IMR-90 (cell line): ENCODE measurements at regions not wholly inside any gene's neighbourhood (a gene's known extent, or its start where the extent isn't known, plus 50 kb on each side); places are given as distances from the start of the nearest gene placed in this dataset.

Experiments used
- ATAC-seq: fragments of 200-7000 bp; cut with Tn5 transposase; 2 replicates; pipeline ENCODE4 v1.9.1; 2020; ENCODE audit warnings: low read depth, mild to moderate bottlenecking, moderate library complexity
- BruUV-seq: library from RNA; stranded (reverse); fragments of 400-500 nt; replicated peaks from 2 replicates; lab custom pipeline; 2021; lab: Mats Ljungman, UMichigan
- CTCF ChIA-PET: fragments of 300-600 bp; formaldehyde crosslinking; extraction: SDS; loops from one replicate; lab custom pipeline; 2021; ENCODE audit warnings: antibody characterized with exemption; lab: Yijun Ruan, JAX
- POLR2A ChIA-PET: fragments of 300-600 bp; sonication (Branson Sonifier 250); formaldehyde crosslinking; loops from one replicate; lab custom pipeline; 2022; ENCODE audit warnings: antibody characterized with exemption; ENCODE audit not compliant: unreplicated experiment; lab: Charles Lee
- DNase-seq: peaks from one replicate; pipeline ENCODE4 v3.0.0; 2013
- H2AFZ ChIP-seq: replicated peaks from 2 replicates; pipeline ENCODE3; 2013; ENCODE audit warnings: low read length, mild to moderate bottlenecking; ENCODE audit not compliant: poor library complexity
- H2AK5ac ChIP-seq: 2 replicates; pipeline ENCODE4 v1.6.1; 2013; ENCODE audit warnings: low read depth, low read length, inconsistent platforms
- H2AK9ac ChIP-seq: replicated peaks from 2 replicates; pipeline ENCODE3; 2013; ENCODE audit warnings: mild to moderate bottlenecking, low read depth, low read length, moderate library complexity; ENCODE audit not compliant: poor library complexity
- H2BK120ac ChIP-seq: 2 replicates; pipeline ENCODE4 v1.6.1; 2013; ENCODE audit warnings: low read depth, low read length, inconsistent platforms
- H2BK15ac ChIP-seq: 3 replicates; pipeline ENCODE4 v1.6.1; 2013; ENCODE audit warnings: low read depth, low read length, inconsistent platforms
- H2BK20ac ChIP-seq: 2 replicates; pipeline ENCODE4 v1.6.1; 2013; ENCODE audit warnings: low read depth, mild to moderate bottlenecking, inconsistent platforms, low read length, moderate library complexity
- H2BK5ac ChIP-seq: 2 replicates; pipeline ENCODE4 v1.6.1; 2013; ENCODE audit warnings: mild to moderate bottlenecking, low read depth, low read length, inconsistent platforms; ENCODE audit not compliant: poor library complexity, severe bottlenecking
- H3K14ac ChIP-seq: replicated peaks from 2 replicates; pipeline ENCODE4 v1.6.1; 2013; ENCODE audit warnings: low read depth, low read length, inconsistent platforms
- H3K18ac ChIP-seq: 2 replicates; pipeline ENCODE4 v1.6.1; 2013; ENCODE audit warnings: low read depth, low read length, control low read depth
- H3K23ac ChIP-seq: 2 replicates; pipeline ENCODE4 v1.6.1; 2013; ENCODE audit warnings: low read depth, low read length, inconsistent platforms
- H3K27ac ChIP-seq: 2 replicates; pipeline ENCODE4 v1.5.1; 2013; ENCODE audit warnings: mild to moderate bottlenecking, control low read depth, low read length; ENCODE audit not compliant: insufficient read depth
- H3K27me3 ChIP-seq: 2 replicates; pipeline ENCODE4 v1.6.1; 2013; ENCODE audit warnings: low read length; ENCODE audit not compliant: control insufficient read depth, insufficient read depth
- H3K36me3 ChIP-seq: 2 replicates; pipeline ENCODE4 v1.6.1; 2013; ENCODE audit warnings: low read length, mixed read lengths; ENCODE audit not compliant: control insufficient read depth, insufficient read depth
- H3K4ac ChIP-seq: 2 replicates; pipeline ENCODE4 v1.6.1; 2013; ENCODE audit warnings: low read depth, low read length, inconsistent platforms
- H3K4me1 ChIP-seq: 2 replicates; pipeline ENCODE4 v1.6.1; 2013; ENCODE audit warnings: low read length, mixed read lengths; ENCODE audit not compliant: control insufficient read depth, insufficient read depth
- H3K4me2 ChIP-seq: 2 replicates; pipeline ENCODE4 v1.6.1; 2013; ENCODE audit warnings: low read depth, mild to moderate bottlenecking, control low read depth, low read length, moderate library complexity
- H3K4me3 ChIP-seq: 2 replicates; pipeline ENCODE4 v1.5.1; 2013; ENCODE audit warnings: low read depth, mild to moderate bottlenecking, control low read depth, low read length, moderate library complexity; ENCODE audit not compliant: insufficient read depth
- H3K56ac ChIP-seq: 2 replicates; pipeline ENCODE4 v1.6.1; 2013; ENCODE audit warnings: low read length, inconsistent platforms; ENCODE audit not compliant: insufficient read depth; ENCODE audit errors: extremely low read depth
- H3K79me1 ChIP-seq, 2 experiments: 2 replicates each; pipeline ENCODE4 v1.6.1; 2013; ENCODE audit warnings: low read length in 2 of 2, inconsistent platforms in 1 of 2, low read depth in 1 of 2
- H3K9ac ChIP-seq: 2 replicates; pipeline ENCODE4 v1.6.1; 2013; ENCODE audit warnings: low read depth, low read length, control low read depth
- H3K9me1 ChIP-seq: 2 replicates; pipeline ENCODE4 v1.6.1; 2013; ENCODE audit warnings: low read length, inconsistent platforms; ENCODE audit not compliant: insufficient read depth
- H3K9me3 ChIP-seq: 2 replicates; pipeline ENCODE4 v1.6.1; 2013; ENCODE audit warnings: low read length; ENCODE audit not compliant: control insufficient read depth, insufficient read depth
- H4K20me1 ChIP-seq: 2 replicates; pipeline ENCODE4 v1.6.1; 2013; ENCODE audit warnings: low read length, inconsistent platforms; ENCODE audit not compliant: insufficient read depth
- H4K5ac ChIP-seq: 2 replicates; pipeline ENCODE4 v1.6.1; 2013; ENCODE audit warnings: mild to moderate bottlenecking, low read depth, low read length, control low read depth
- H4K8ac ChIP-seq, 2 experiments: 2 replicates each; pipeline ENCODE4 v1.6.1; 2013; ENCODE audit warnings: low read depth in 2 of 2, low read length in 2 of 2, control low read depth in 1 of 2, inconsistent platforms in 1 of 2
- H4K91ac ChIP-seq: 2 replicates; pipeline ENCODE4 v1.6.1; 2013; ENCODE audit warnings: low read depth, low read length, inconsistent platforms; ENCODE audit not compliant: insufficient read depth
- CEBPB ChIP-seq: IDR thresholded peaks from 2 replicates; pipeline ENCODE4 v1.6.1; 2012; ENCODE audit warnings: low read depth, low read length, improper control_type of control experiment
- CHD1 ChIP-seq: IDR thresholded peaks from 2 replicates; pipeline ENCODE4 v1.6.1; 2012; ENCODE audit warnings: low read depth, low read length, improper control_type of control experiment
- FOS ChIP-seq: fragments of 150-350 bp; IDR thresholded peaks from 2 replicates; pipeline ENCODE4 v1.6.1; 2016; ENCODE audit warnings: low read depth, low read length
- RAD21 ChIP-seq: IDR thresholded peaks from 2 replicates; pipeline ENCODE4 v1.6.1; 2012; ENCODE audit warnings: low read length, improper control_type of control experiment
- SMC3 ChIP-seq: fragments of 150-350 bp; IDR thresholded peaks from 2 replicates; pipeline ENCODE4 v1.6.1; 2016; ENCODE audit warnings: low read depth, mild to moderate bottlenecking, antibody characterized with exemption, low read length, moderate library complexity
- WGBS, 2 experiments: methylation state at CpG; one replicate each; pipeline versions ENCODE4 v1.1.5 to v1.1.7; 2013; ENCODE audit warnings: missing lambda C conversion rate in 2 of 2; ENCODE audit not compliant: insufficient read length in 1 of 2; ENCODE audit errors: extremely low coverage in 2 of 2; 5-methylcytosine and 5-hydroxymethylcytosine counted together
- dilution Hi-C: fragments of 300-500 bp; cut with HindIII; formaldehyde crosslinking; loops from one replicate; pipeline ENCODE4 v1.14.3; 2018; ENCODE audit warnings: low sequenced_read_pairs; ENCODE audit not compliant: unreplicated experiment
- in situ Hi-C: fragments of 300-500 bp; cut with MboI; formaldehyde crosslinking; loops from 3 replicates; pipeline ENCODE4 v1.14.3; 2019; ENCODE audit warnings: low sequenced_read_pairs, inconsistent platforms, mixed read lengths
- intact Hi-C: fragments of 100-400 bp; cut with micrococcal nuclease; formaldehyde crosslinking; loops from 2 replicates; pipeline ENCODE4 v1.10.0; 2022
- TF ChIP-seq, protein P1 (sequence below): fragments of 150-350 bp; IDR thresholded peaks from 2 replicates; pipeline ENCODE4 v1.6.1; 2017; ENCODE audit warnings: mild to moderate bottlenecking, antibody characterized with exemption, low read length, low read depth
- TF ChIP-seq, protein P2 (sequence below): fragments of 150-350 bp; IDR thresholded peaks from 2 replicates; pipeline ENCODE4 v1.6.1; 2016; ENCODE audit warnings: low read depth, mild to moderate bottlenecking, low read length, moderate library complexity, borderline replicate concordance

DNA sequence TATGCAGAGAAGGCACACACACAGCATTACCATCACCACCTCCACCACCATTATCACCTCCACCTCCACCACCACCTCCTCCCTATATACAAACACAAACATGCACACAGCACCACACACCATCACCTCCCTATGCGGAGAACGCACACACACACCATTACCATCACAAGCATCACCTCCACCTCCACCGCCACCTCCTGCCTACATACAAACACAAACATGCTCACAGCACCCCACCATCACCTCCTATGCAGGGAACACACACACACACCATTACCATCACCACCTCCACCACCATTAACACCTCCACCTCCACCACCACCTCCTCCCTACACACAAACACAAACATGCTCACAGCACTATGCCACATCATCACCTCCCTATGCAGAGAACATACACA is 236.5 kb upstream of the AFDN start:
- no peak for TF ChIP-seq RAD21
- no peak for TF ChIP-seq CEBPB
- no peak for TF ChIP-seq CHD1
- TF ChIP-seq, protein P1, sequence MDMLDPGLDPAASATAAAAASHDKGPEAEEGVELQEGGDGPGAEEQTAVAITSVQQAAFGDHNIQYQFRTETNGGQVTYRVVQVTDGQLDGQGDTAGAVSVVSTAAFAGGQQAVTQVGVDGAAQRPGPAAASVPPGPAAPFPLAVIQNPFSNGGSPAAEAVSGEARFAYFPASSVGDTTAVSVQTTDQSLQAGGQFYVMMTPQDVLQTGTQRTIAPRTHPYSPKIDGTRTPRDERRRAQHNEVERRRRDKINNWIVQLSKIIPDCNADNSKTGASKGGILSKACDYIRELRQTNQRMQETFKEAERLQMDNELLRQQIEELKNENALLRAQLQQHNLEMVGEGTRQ = no peak
- TF ChIP-seq SMC3 = no peak
- TF ChIP-seq, protein P2, sequence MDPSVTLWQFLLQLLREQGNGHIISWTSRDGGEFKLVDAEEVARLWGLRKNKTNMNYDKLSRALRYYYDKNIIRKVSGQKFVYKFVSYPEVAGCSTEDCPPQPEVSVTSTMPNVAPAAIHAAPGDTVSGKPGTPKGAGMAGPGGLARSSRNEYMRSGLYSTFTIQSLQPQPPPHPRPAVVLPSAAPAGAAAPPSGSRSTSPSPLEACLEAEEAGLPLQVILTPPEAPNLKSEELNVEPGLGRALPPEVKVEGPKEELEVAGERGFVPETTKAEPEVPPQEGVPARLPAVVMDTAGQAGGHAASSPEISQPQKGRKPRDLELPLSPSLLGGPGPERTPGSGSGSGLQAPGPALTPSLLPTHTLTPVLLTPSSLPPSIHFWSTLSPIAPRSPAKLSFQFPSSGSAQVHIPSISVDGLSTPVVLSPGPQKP = no peak
- TF ChIP-seq FOS = no peak
- ChIA-PET POLR2A (no interaction called here), CTCF (no interaction called here)
- no peak for ATAC-seq
- no peaks in the 10 kb centered on the region for H4K20me1 ChIP-seq
- DNase-seq = no peak
- H3K14ac ChIP-seq = no peak overlapping the region
- H2AK5ac ChIP-seq = no peak overlapping the region
- intact Hi-C loops = no loop called here
- no peak overlapping the region for H2BK20ac ChIP-seq
- no peak overlapping the region for H3K4me3 ChIP-seq
- H3K9ac ChIP-seq = no peak overlapping the region
- 94% methylated on average over 3 of the region's 3 CpGs; no CpG with 5 or more reads in 1 of the 2 experiments for WGBS, 2 experiments
- no peaks in the 10 kb centered on the region for H3K79me1 ChIP-seq
- H2AFZ ChIP-seq = no peak overlapping the region
- H3K18ac ChIP-seq = no peak overlapping the region
- no peaks in the 10 kb centered on the region for H3K36me3 ChIP-seq
- H4K8ac ChIP-seq = no peak overlapping the region
- H3K4ac ChIP-seq = no peak overlapping the region
- H3K27me3 ChIP-seq = no peaks in the 10 kb centered on the region
- H3K4me1 ChIP-seq = no peaks in the 10 kb centered on the region
- H2BK15ac ChIP-seq = no peak overlapping the region
- no peak overlapping the region for H3K4me2 ChIP-seq
- H2BK5ac ChIP-seq = peak overlapping the region; percentile 66
- in situ Hi-C loops = no loop called here
- H3K9me3 ChIP-seq = peaks cover 23% of the 10 kb centered on the region
- no peak overlapping the region for H2AK9ac ChIP-seq
- no peak overlapping the region for H2BK120ac ChIP-seq
- no peak overlapping the region for H3K27ac ChIP-seq
- no TSS peak for BruUV-seq
- H3K56ac ChIP-seq = no peak overlapping the region
- H3K9me1 ChIP-seq = no peaks in the 10 kb centered on the region
- dilution Hi-C loops = no loop called here
- H3K23ac ChIP-seq = no peak overlapping the region
- no peak overlapping the region for H4K91ac ChIP-seq
- H4K5ac ChIP-seq = no peak overlapping the region
